Endothelial cell of umbilical vein (primary cell): ENCODE measurements at regions not wholly inside any gene's neighbourhood (a gene's known extent, or its start where the extent isn't known, plus 50 kb on each side); places are given as distances from the start of the nearest gene placed in this dataset.

ENCODE experiments used
- BruUV-seq: library from RNA; stranded (reverse); fragments of 400-500 nt; replicated peaks from 2 replicates; lab custom pipeline; 2021; lab: Mats Ljungman, UMichigan
- CTCF ChIA-PET: fragments of 300-600, 350-600 bp; sonication (Branson Sonifier 250); formaldehyde crosslinking; loops from one replicate; lab custom pipeline; 2021; ENCODE audit warnings: antibody characterized with exemption, inconsistent platforms; lab: Charles Lee
- POLR2A ChIA-PET: fragments of 300-600, 350-600 bp; sonication (Branson Sonifier 250); formaldehyde crosslinking; loops from one replicate; lab custom pipeline; 2021; ENCODE audit warnings: antibody characterized with exemption, inconsistent platforms; lab: Charles Lee
- DNase-seq: peaks from one replicate; pipeline ENCODE4 v3.0.0-alpha.2; 2011; ENCODE audit warnings: low read depth, low spot score
- FAIRE-seq: peaks from 2 replicates; lab custom pipeline; 2011; peaks lifted over from hg19 to GRCh38; lab: Jason Lieb, UNC
- H2AFZ ChIP-seq: 2 replicates; pipeline ENCODE4 v1.6.0; 2012; ENCODE audit warnings: low read depth, low read length, control low read depth, inconsistent platforms
- H3K27ac ChIP-seq: 2 replicates; pipeline ENCODE4 v1.5.1; 2011; ENCODE audit warnings: low read depth, mild to moderate bottlenecking, control low read depth, low read length, moderate library complexity; ENCODE audit not compliant: insufficient read depth
- H3K27me3 ChIP-seq, 2 experiments: 2 replicates each; pipeline versions ENCODE4 v1.6.0 to v1.6.1; 2011; ENCODE audit warnings: low read length in 2 of 2, mixed read lengths in 1 of 2; ENCODE audit not compliant: control insufficient read depth in 2 of 2, insufficient read depth in 2 of 2
- H3K36me3 ChIP-seq, 2 experiments: 2 replicates in 1 of 2; 3 replicates in 1 of 2; pipeline ENCODE4 v1.5.1; 2011; ENCODE audit warnings: low read length in 2 of 2, mild to moderate bottlenecking in 1 of 2, moderate library complexity in 1 of 2; ENCODE audit not compliant: control insufficient read depth in 2 of 2, insufficient read depth in 2 of 2; ENCODE audit errors: extremely low read depth in 1 of 2
- H3K4me1 ChIP-seq: 3 replicates; pipeline ENCODE4 v1.5.1; 2011; ENCODE audit warnings: mild to moderate bottlenecking, low read length; ENCODE audit not compliant: control insufficient read depth, insufficient read depth; ENCODE audit errors: extremely low read depth
- H3K4me2 ChIP-seq: 2 replicates; pipeline ENCODE4 v1.6.1; 2011; ENCODE audit warnings: low read length, control low read depth, mixed read lengths; ENCODE audit not compliant: insufficient read depth
- H3K4me3 ChIP-seq, 3 experiments: fragments of 200-600 bp in 1 of 3; sonication (generic), shearing (Covaris generic) in 1 of 3; replicated peaks in 1 of 3; 2 replicates each; pipeline ENCODE4 v1.5.1; 2011 to 2016; ENCODE audit warnings: control low read depth in 3 of 3, low read length in 3 of 3, mild to moderate bottlenecking in 2 of 3, inconsistent platforms in 1 of 3, low read depth in 1 of 3, moderate library complexity in 1 of 3; ENCODE audit not compliant: insufficient read depth in 1 of 3
- H3K79me2 ChIP-seq: 2 replicates; pipeline ENCODE4 v1.6.0; 2012; ENCODE audit warnings: low read length, inconsistent platforms; ENCODE audit not compliant: control insufficient read depth, insufficient read depth
- H3K9ac ChIP-seq: replicated peaks from 2 replicates; pipeline ENCODE3; 2011; ENCODE audit warnings: low read length, control low read depth; ENCODE audit not compliant: insufficient read depth; ENCODE audit errors: extremely low read depth
- H3K9me1 ChIP-seq: replicated peaks from 3 replicates; pipeline ENCODE4 v1.6.0; 2011; ENCODE audit warnings: mild to moderate bottlenecking, low read length; ENCODE audit not compliant: control insufficient read depth, insufficient read depth; ENCODE audit errors: extremely low read depth
- H3K9me3 ChIP-seq: replicated peaks from 2 replicates; pipeline ENCODE4 v1.5.1; 2012; ENCODE audit warnings: low read length, inconsistent platforms; ENCODE audit not compliant: control insufficient read depth, insufficient read depth
- H4K20me1 ChIP-seq: replicated peaks from 2 replicates; pipeline ENCODE3; 2011; ENCODE audit warnings: mild to moderate bottlenecking, low read length; ENCODE audit not compliant: control insufficient read depth, insufficient read depth; ENCODE audit errors: extremely low read depth
- CTCF ChIP-seq, 2 donors: IDR thresholded peaks; 1 replicate in 1 of 2; 2 replicates in 1 of 2; pipeline ENCODE4 v1.5.1; 2011; ENCODE audit warnings: low read length in 2 of 2, mild to moderate bottlenecking in 2 of 2, moderate library complexity in 2 of 2, control low read depth in 1 of 2, inconsistent platforms in 1 of 2, low read depth in 1 of 2; ENCODE audit not compliant: insufficient read depth in 1 of 2; ENCODE audit errors: extremely low read depth in 1 of 2
- EZH2 ChIP-seq: IDR thresholded peaks from 2 replicates; pipeline ENCODE4 v1.6.1; 2012; ENCODE audit warnings: borderline replicate concordance, low read depth, mild to moderate bottlenecking, moderate library complexity, low read length, inconsistent platforms; ENCODE audit not compliant: severe bottlenecking
- FOS ChIP-seq: IDR thresholded peaks from 2 replicates; pipeline ENCODE4 v1.6.1; 2011; ENCODE audit warnings: mild to moderate bottlenecking, low read length, moderate library complexity, borderline replicate concordance; ENCODE audit not compliant: insufficient read depth
- GATA2 ChIP-seq: IDR thresholded peaks from 2 replicates; pipeline ENCODE4 v1.7.0; 2011; ENCODE audit warnings: low read depth, mild to moderate bottlenecking, moderate library complexity, mixed read lengths, low read length; ENCODE audit not compliant: insufficient read length, insufficient read depth
- JUN ChIP-seq: IDR thresholded peaks from 2 replicates; pipeline ENCODE4 v1.6.1; 2011; ENCODE audit warnings: borderline replicate concordance, low read depth; ENCODE audit not compliant: insufficient read length, insufficient read depth
- MAX ChIP-seq: IDR thresholded peaks from 2 replicates; pipeline ENCODE4 v1.6.1; 2011; ENCODE audit not compliant: insufficient read depth, insufficient read length
- MYC ChIP-seq: IDR thresholded peaks from one replicate; pipeline ENCODE4 v1.6.1; 2011; ENCODE audit warnings: mild to moderate bottlenecking, low read depth, low read length
- POLR2A ChIP-seq: IDR thresholded peaks from 2 replicates; pipeline ENCODE4 v1.6.1; 2012; ENCODE audit warnings: low read depth, mild to moderate bottlenecking, control low read depth, low read length
- POLR2AphosphoS5 ChIP-seq: IDR thresholded peaks from 2 replicates; pipeline ENCODE4 v1.6.1; 2012; ENCODE audit warnings: low read depth, mild to moderate bottlenecking, control low read depth, low read length, moderate library complexity; ENCODE audit not compliant: insufficient read depth
- dilution Hi-C: fragments of 300-500 bp; cut with MboI; formaldehyde crosslinking; loops from one replicate; pipeline ENCODE4 v1.15.0; 2019; ENCODE audit warnings: low sequenced_read_pairs; ENCODE audit not compliant: extremely low pct_ligation_motif_present
- intact Hi-C: fragments of 100-400 bp; cut with micrococcal nuclease; formaldehyde crosslinking; loops from one replicate; pipeline ENCODE4 v1.10.0; 2022

- CTCF ChIA-PET, result interaction anchor here (1.0 to 6.7 kb wide), 9 partner anchors 11 to 1934 kb away, joined by 3 to 136 read pairs (median 4); no protein-coding TSS in a partner anchor
- Histone ChIP-seq H3K4me1 (no peaks in the 10 kb centered on the region), H3K9me3 (no peaks in the 10 kb centered on the region), H4K20me1 (no peaks in the 10 kb centered on the region), H3K79me2 (no peaks in the 10 kb centered on the region), H2AFZ (no peak overlapping the region), H3K4me2 (no peak overlapping the region), H3K27ac (no peak overlapping the region), H3K27me3 (no peaks in the 10 kb centered on the region), H3K4me3 (no peak overlapping the region), H3K9me1 (no peaks in the 10 kb centered on the region), H3K9ac (no peak overlapping the region), H3K36me3 (no peaks in the 10 kb centered on the region)
- POLR2A ChIA-PET, result no interaction called here
- TF ChIP-seq EZH2 (no peak), CTCF (IDR thresholded peaks at IDR 0.05; ENCODE audit: extremely low read depth in 1 of 2, insufficient read depth in 1 of 2, low read depth in 1 of 2, low read length in 2 of 2) (peak; percentile 87 to 90)
- BruUV-seq, result no TSS peak
- DNase-seq (peak; percentile 22), FAIRE-seq (peak; percentile 70)
- intact Hi-C loops (loop anchor here (5.0 kb wide), 1 partner anchor 1906 kb away; no protein-coding TSS in a partner anchor), dilution Hi-C loops (no loop called here)
Measured at GRCh38 chr19:30666301-30666803, 294.2 kb downstream of the ZNF536 start.

GRCh38 chr19:30665449-30665848 is 293.3 kb downstream of the ZNF536 start:
- Histone ChIP-seq H4K20me1 (no peaks in the 10 kb centered on the region), H2AFZ (no peak overlapping the region), H3K4me1 (no peaks in the 10 kb centered on the region), H3K4me2 (no peak overlapping the region), H3K4me3 (no peak overlapping the region), H3K9me1 (no peaks in the 10 kb centered on the region), H3K79me2 (no peaks in the 10 kb centered on the region), H3K27ac (no peak overlapping the region), H3K27me3 (no peaks in the 10 kb centered on the region), H3K9ac (no peak overlapping the region), H3K9me3 (no peaks in the 10 kb centered on the region), H3K36me3 (no peaks in the 10 kb centered on the region)
- TF ChIP-seq EZH2, result no peak
- no peak for TF ChIP-seq FOS
- no peak for TF ChIP-seq POLR2AphosphoS5
- no peak for TF ChIP-seq MAX
- TF ChIP-seq MYC, result no peak
- no peak for TF ChIP-seq GATA2
- TF ChIP-seq POLR2A, result no peak
- TF ChIP-seq CTCF (IDR thresholded peaks at IDR 0.05; ENCODE audit: extremely low read depth in 1 of 2, insufficient read depth in 1 of 2, low read depth in 1 of 2, low read length in 2 of 2), result no peak
- no peak for TF ChIP-seq JUN
- ChIA-PET POLR2A (no interaction called here), CTCF (interaction anchor here (1.0 to 6.7 kb wide), 6 partner anchors 17 to 1935 kb away, joined by 3 to 136 read pairs (median 12); no protein-coding TSS in a partner anchor)
- BruUV-seq, result no TSS peak
- FAIRE-seq (no peak), DNase-seq (no peak)
- intact Hi-C loops, result loop anchor here (5.0 kb wide), 1 partner anchor 1907 kb away; no protein-coding TSS in a partner anchor
- dilution Hi-C loops, result no loop called here
